GM23338 (cell line): ENCODE measurements at regions not wholly inside any gene's neighbourhood (a gene's known extent, or its start where the extent isn't known, plus 50 kb on each side); places are given as distances from the start of the nearest gene placed in this dataset.

Experiments
- CREB1 ChIP-seq: fragments of 250-450 bp; sonication (Bioruptor Pico); IDR thresholded peaks from 2 replicates; pipeline ENCODE4 v1.5.0; 2020; ENCODE audit warnings: low read depth, mild to moderate bottlenecking, moderate library complexity
- JUNB ChIP-seq: IDR thresholded peaks from one replicate; pipeline ENCODE4 v1.6.1; 2016; ENCODE audit warnings: antibody characterized with exemption; ENCODE audit not compliant: unreplicated experiment
- POLR2AphosphoS5 ChIP-seq: IDR thresholded peaks from 2 replicates; pipeline ENCODE4 v1.6.1; 2016; ENCODE audit warnings: antibody characterized with exemption, low read depth
- TF ChIP-seq, protein P1 (sequence below), 2 experiments: fragments of 200-600 bp in 1 of 2; sonication (generic) in 1 of 2; conservative IDR thresholded peaks; 2 replicates each; pipeline versions ENCODE4 v1.5.1 to v1.6.1; 2016 to 2017; ENCODE audit warnings: antibody characterized with exemption in 2 of 2, low read depth in 2 of 2, mild to moderate bottlenecking in 2 of 2, moderate library complexity in 1 of 2

DNA sequence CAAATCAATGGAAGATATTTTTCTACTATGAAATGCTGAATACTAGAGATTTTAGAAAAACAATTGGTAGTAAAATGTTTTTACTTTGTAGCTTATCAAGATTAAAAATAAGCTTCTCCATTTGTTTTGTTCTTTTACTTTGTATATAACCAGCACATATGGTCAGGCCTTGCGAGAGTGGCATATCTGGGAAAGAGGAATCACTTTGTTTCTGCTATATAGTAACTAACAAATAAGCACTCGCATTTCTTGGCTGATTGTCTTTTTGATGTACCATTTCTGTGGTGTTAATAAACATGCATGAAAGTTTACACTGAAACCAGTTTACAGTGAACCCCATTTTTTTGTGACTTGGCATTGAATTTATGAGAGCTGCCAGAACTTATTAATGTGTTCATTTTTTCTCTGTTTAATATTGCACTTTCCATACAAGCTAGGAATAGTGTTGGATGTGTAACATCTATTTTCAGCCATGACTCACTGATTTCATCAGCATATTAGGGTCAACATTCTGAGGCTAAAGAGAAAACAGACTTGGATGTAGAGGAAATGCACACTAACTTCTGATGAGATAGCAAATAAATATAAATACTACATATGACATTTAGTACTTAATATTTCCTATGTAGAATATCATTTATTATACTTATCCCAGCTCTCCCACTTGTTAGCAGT lies 635.5 kb downstream of the KCNH5 start:
- TF ChIP-seq, protein P1, sequence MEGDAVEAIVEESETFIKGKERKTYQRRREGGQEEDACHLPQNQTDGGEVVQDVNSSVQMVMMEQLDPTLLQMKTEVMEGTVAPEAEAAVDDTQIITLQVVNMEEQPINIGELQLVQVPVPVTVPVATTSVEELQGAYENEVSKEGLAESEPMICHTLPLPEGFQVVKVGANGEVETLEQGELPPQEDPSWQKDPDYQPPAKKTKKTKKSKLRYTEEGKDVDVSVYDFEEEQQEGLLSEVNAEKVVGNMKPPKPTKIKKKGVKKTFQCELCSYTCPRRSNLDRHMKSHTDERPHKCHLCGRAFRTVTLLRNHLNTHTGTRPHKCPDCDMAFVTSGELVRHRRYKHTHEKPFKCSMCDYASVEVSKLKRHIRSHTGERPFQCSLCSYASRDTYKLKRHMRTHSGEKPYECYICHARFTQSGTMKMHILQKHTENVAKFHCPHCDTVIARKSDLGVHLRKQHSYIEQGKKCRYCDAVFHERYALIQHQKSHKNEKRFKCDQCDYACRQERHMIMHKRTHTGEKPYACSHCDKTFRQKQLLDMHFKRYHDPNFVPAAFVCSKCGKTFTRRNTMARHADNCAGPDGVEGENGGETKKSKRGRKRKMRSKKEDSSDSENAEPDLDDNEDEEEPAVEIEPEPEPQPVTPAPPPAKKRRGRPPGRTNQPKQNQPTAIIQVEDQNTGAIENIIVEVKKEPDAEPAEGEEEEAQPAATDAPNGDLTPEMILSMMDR (conservative IDR thresholded peaks at IDR 0.05; ENCODE audit: low read depth in 2 of 2) = no peak
- TF ChIP-seq JUNB (no peak), POLR2AphosphoS5 (no peak), CREB1 (CRISPR knock-in tag) (no peak)
